ENCODE measurements at regions not wholly inside any gene's neighbourhood (a gene's known extent, or its start where the extent isn't known, plus 50 kb on each side); places are given as distances from the start of the nearest gene placed in this dataset.
"Not testable (repeated sequence)": the region's sequence is repeated elsewhere in the genome, so short reads cannot be mapped to it uniquely, and the experiment has no call there.

DNA sequence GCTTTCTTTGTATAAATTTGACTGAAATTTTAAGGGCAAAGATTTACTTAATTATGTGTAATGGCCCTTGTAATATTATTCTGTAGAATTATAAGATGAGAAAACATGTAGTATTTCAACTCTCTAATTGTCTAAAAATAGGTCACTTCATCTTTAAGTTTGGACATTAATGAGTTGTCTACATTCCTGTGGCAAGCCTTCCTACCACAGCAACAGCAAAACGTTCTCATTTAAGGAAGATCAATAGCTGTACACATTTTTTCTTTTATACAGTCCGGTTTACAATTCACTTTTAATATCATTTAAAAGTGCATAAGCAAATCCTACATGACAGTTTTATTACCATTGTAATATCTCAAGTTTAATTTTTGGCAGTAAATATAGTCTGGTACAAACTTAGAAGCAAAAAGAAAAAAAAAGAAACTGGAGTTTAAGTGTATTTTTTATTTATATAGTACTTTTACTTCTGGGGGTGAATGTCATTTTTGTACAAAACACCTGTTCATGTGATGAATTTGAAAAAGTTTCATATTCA is 501.8 kb downstream of the ZPLD1 start:
- DNase-seq: no peak

DNA sequence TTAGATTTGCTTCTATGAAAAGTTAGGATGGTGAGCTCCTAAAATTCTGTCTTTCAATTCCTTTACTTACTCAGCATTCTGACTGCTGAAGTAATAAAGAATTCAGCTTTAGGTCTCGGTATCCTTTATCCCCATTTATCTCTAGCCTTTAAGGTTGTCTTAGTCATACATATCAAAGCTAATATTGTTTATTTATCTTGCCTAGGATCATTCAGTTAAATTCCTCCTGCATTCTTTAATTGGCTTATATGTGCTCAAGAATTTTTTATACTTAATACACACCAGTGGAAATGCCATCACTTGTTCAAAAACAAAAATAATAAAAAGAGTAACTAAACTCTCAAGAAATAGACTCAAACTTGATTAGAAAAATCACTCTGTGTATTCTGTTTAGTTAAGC is 507.0 kb downstream of the ZPLD1 start:
- DNase-seq: no peak

DNA sequence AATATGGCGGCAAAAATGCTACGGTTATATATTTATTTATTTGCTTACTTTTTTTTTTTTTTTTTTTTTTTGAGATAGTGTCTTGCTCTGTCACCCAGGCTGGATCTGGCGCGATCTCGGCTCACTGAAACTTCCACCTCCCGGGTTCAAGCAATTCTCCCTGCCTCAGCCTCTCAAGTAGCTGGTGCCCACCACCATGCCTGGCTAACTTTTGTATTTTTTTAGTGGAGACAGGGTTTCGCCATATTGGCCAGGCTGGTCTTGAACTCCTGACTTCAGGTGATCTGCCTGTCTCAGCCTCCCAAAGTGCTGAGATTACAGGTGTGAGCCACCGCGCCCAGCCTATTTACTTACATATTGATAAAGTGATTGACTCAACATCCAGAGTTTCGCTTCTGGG is 511.6 kb downstream of the ZPLD1 start:
- not testable (repeated sequence) for DNase-seq

DNA sequence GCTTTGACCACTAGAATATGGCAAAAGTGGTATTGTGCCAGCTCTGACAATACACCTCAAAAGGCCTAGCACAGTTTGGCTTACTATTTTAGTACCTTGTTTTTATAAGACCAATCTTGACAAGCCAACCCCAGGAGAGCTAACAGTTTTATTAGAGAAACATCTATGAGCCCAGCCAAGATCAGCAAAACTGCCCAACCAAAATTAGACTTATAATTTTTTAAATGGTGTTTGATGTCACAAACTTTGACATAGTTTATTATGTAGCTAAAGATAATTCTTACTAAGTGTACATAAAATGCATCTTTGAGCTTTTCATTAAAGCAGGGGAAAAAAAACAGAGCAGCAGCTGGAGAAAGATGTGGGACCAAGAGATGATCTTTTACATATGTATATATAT is 537.5 kb downstream of the ZPLD1 start:
- no peak for DNase-seq

DNA sequence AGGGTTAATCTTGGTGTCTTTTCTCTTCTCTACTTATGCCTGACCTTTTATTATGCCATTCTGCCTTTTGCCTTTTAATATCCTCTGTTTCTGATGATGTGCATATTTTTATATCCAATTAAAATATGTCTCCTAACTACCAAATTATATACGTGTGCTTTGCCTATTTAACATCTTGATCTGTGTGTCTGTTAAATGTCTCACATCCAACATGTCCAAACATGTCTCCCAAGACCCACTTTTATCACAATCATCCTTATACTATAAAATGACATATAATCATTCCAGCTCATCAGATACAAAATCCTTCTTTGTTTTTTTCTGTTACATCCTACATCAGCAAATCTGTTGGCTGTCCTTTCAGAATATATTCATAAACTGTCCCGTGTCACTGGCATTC is 539.5 kb downstream of the ZPLD1 start:
- no peak for DNase-seq

DNA sequence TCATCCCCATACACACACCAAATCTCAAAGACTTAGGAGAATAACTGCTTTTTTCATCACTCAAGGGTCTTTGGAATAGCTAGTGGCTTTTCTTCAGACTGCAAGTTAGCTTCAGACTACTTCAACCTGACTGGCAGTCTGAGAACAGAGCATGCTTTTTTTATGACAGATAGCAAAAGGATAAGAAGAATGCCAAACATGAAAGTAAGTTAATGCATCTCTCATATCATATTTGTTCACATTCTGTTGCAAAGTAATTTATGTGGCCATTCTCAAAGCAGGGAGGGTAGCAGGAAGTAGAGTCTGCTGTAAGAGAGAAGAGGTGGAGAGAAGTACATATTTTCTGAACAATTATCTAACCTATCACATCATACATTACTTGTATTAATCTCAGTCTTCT is 544.4 kb downstream of the ZPLD1 start:
- no peak for DNase-seq

DNA sequence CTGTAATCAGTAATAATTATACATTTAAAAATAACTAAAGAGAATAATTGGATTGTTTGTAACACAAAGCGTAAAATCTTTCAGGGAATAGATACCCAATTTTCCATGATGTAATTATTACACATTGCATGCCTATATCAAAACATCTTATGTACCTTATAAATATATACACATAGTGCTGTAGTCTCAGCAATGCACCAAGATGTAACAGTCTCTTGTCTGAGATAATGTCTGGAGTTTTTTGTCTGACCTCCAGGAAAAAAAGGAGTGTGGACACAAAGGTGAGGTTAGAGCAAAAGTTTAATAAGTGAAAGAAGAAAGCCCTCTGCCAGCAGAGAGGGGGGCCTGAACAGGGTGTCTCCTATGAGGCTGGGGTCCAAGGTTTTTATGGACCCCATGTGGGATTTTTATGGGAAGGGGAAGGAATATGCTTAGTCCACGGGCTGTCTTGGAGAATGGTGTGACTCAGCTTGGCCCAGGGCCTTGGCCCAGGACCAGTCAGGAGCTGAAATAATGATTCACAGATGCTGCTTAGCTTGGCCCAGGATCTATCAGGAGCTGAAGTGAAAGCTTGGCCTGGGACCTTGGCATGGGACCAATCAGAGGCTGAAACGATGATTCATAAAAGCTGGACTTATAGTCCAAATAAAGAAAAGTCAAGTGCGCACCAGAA is 545.0 kb downstream of the ZPLD1 start:
- no peak for DNase-seq

DNA sequence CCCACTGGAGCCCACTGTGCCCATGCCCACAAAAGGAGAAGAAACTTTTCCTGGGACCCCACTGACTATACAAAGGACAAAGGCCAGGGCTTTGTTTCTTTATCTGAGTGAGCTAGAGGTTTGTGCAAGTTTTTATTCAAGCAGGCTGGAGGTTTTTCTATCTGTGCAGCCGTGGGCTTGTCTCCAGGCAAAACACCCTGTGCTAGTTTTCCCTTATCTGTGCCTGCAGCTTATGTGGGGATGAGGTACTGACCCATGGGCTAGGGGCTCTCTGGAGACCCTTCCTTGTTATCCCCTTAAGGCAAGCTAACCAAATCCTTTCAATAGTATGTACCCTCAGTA is 545.5 kb downstream of the ZPLD1 start:
- DNase-seq: no peak

DNA sequence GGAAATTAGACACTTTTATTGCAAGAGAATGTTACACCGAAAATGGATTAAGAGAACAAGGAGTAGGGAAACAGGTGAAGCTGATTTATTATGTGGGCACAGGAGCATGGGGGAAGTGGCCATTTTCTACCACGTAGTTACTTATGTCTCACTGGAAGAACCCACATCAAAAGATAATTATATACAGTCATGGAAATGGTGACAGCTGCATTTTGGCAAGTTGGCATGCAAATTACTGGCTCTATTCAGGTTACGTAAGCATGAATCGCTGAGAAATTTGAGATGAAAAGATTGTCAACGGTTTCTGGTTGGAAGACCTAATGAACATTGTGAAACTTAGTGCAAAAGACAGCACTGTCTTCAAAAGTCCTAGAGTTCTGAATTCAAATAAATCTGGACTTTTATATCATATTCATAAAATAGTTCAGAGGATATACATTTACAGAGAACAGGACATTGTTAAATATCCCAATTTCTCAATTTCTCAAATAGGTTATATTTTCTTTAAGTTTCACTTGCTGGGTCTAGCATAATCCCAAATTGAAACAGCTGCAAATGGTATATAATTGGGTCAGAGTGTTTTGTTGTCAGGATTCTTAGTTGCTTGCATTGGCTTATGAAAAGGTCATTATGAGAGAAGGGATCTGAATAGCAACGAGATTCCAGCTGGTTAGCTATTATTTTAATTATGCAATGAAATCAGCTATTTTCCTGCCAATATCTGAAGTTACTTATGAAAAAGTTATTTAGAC is 567.8 kb downstream of the ZPLD1 start:
- no peak for DNase-seq

DNA sequence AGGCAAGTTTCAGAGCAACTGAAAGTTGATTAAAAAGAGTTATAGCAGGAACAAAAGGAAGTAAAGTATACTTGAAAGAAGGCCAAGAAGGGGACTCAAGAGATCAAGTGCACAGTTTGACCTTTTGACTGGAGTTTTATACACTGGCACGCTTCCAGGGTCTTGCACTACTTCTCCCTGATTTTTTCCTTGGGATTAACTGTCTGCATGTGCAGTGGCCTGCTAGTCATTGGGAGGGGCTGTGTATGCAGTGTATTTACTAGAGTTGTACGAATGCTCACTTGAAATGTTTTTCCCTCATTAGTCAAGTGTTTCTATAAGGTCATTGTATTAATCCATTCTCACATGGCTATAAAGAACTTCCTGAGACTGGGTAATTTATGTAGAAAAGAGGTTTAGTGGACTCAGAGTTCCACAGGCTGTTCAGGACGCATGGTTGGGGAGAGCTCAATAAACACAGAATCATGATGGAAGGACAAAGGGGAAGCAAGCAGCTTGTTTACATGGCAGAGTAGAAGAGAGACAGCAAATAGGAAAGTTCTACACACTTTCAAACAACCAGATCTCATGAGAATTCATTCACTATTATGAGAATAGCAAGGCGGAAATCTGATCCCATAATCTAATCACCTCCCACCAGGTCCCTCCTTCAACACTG is 571.8 kb downstream of the ZPLD1 start:
- no peak for DNase-seq

DNA sequence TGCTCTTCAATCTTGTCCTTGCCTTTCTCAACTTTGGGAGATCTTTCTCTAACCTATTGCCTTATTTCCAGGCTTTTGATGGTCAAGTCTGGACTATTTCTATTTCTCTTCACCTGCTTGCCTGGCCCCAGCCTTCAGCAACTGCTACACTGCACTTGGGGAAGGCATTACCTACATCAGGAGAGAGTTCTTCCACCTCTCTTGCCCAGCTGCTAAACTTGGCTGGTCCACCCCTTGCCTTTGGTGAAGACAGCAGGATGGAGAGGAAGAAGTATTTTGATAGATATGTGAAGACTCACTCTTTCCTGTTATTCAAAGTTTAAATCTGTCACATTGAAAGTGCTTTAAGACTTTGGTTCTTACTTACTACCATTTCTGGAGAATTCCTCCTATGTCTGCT is 574.8 kb downstream of the ZPLD1 start:
- no peak for DNase-seq

DNA sequence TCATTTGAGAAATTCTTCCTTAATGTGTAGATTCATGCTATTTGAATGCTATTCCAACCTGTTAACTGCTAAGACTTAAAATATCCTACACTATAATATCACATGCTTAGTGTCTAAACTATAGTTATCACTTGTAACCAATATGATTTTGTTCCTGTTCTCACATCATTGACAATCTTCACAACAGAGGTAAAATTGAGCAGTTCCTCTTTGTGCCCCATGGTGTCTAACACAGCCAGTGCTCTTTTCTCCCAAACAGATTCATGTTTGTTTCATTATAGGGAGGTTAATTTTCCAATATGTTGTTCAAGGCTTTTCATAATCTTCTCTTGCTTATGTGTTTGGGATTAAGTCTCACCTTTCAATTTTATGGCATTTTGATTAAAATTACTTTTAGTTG is 591.1 kb downstream of the ZPLD1 start:
- DNase-seq: no peak

DNA sequence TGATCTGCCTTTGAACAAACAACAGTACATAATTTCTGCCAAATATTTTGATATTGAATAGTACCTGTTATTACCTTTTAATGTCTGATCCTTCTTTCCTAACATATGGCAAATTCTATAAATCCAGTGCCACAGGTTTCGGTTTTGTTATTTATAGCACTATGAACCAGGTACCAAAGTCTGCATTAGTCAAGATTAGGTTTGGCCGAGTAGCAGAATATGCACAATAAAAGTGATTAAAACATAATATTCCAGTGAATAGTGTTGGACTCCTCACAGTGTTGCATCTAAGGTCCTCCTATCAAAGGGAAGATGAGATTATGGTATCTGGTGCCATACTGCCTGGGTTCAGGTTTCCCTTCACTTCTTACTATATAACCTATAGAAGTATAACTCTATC is 599.0 kb downstream of the ZPLD1 start:
- no peak for DNase-seq

DNA sequence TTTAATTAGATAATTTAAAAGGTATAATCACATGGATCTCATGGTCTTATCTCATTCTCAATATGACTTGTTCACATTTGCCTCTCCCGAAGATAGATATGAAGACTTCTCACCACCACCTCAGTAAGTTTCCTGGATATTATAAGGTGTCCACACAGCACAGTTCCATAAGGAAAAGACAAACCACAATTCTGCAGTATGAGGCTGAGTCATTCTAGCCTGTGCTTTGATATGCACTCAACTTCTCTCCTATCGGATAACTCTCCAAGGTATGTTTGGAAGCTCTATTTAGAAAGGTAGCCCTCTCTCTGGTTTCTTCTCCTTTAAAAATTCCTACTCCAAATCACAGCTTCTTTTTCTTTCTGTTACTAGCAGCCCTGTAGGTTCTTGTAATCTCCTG is 612.8 kb downstream of the ZPLD1 start:
- DNase-seq: no peak

DNA sequence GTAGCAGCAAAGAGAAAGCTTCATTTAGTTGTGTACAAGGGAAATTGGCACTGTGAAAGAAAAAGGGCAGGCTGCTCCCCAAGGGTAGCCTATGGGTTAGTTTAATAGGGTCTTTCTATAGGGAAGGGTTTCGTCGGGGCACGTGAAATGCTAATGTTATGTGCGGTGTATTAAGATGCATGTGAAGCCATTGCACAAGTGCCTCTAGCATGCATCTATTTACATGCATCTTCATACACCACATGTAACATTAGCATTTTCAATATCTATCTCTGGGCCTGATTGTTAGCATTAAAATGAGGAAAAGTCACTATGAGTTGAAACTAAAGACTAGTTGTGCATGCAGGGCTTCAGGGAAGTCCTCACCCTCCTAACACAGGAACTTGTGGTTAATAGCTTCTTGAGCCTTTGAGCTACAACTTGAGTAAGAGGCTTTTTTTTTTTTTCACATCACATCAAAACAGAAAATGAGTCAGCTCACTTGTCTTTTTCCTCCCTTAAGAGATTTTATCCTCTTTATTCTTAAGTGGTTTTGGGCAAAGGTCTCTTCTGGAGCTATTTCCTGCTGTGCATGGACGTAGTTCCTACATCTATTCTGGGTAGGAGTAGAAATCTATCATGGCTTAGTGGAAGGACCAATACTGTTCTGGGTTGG is 613.4 kb downstream of the ZPLD1 start:
- peak; percentile 8 for DNase-seq

DNA sequence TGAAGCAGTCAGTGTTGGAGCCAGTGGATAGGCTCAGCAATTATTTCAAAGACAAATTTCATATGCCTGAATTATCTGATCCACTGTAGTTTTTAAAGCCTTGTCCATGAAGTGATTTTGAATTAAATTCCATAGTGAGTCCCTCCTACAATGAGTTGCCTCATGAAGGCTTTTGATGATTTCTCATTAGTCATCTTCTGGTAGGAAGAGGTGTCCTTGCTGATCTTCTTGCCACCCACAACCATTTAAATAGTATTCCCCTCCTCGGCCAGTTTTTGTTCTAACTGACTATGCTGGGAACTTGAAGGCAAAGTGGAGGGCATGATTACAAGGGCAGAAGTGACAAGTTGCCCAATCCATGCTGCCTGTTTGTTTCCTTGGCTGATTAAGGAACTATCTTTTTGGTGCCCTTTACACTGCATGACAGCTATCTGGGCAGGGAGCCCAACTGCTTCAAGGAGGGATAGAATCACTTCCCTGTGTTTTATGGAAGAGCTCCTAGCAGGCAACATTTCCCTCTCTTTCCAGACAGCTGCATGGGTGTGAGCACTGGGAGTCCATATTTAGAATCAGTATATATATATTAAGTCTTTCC is 617.5 kb downstream of the ZPLD1 start:
- no peak for DNase-seq

DNA sequence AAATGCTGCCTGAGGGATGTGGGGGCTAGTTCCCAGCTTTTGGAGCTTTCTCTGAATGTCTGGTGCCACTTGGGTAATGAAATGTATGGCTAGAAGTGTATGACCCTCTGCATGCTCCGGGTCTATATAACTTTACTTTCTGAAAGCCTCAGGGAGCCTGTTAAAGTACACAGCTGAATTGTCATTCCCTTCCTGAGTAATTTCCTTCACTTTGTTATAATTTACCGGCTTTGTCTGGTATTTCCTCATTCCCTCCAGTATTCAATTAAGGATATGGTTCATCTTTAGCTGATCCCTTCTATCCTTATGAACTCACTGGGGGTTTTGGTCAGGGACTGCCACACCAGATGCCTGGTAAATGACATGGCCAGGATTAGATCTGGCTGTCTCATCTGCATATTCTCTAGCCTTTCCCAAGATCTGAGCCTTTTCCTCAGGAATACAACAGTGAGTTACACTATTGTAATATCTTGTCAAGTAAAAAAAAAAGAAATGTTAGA is 620.3 kb downstream of the ZPLD1 start:
- no peak for DNase-seq

DNA sequence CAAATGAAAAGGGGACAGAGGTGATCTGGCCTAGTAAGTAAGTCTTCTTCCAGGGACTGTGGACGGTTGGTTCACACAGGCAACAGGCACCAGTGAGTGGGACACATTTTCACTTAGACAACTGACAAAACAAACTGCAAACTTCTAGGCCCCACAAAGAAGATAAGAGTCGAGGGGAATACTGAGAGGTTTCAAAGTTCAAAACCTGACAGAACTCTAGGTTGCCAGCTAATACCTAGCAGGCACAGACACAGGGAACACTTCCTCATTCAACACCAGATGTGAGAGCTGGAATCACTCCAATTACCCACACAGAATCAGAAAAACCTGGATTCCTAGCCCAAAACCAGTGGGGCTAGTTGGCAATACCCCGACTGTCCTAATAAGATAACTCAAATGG is 621.7 kb downstream of the ZPLD1 start:
- DNase-seq: no peak

DNA sequence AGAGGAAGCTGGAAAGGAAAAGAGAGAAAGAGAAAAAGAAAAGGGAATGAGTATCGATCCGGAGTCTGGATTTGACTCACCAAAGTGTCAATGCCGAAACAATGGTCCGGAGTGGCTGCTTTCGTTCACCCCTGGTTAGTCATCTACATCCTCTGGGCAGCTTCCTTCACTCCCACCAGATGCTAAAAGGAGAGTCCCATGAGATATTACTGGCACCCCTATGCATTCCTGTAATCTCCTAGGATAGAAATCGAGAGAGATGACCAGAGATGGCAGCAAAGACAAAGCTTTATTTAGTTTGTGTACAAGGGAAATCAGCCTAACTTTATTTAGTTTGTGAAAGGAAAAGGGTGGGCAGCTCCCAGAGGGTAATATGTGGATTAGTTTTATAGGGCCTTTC is 622.2 kb downstream of the ZPLD1 start:
- DNase-seq: no peak

DNA sequence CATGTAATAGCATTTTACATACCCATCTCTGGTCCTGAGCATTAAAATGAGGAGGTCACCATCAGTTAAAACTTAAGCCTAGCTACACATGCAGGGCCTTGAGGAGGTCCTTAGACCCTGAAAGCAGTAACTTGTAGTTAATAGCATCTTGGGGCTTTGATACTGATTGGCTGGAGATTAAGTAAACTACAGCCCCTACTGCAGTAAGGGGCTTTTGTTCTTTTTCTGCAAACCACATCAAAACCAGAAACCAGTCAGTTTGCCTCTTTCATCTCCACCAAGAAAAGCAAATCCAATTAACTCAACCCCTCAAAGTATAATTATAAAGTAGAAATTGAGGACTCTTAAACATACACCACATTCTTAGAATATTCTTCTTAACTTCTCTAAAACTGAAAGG is 622.7 kb downstream of the ZPLD1 start:
- no peak for DNase-seq

DNA sequence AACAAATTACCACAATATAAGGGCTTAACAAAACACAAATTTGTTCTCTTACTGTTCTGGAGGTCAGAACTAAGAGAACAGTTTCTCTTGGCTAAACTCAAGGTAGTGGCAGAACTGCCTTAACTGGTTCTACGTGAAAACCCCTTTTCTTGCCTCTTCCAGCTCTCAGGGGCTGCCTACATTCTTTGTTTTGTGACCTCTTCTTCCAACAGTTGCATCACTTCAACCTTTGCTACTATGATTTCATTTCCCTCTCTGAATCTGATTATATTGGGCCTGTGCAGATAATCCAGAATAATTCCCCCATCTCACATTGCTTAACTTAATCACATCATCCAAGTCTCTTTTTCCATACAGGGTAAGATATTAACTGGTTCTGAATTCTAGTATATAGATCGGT is 624.6 kb downstream of the ZPLD1 start:
- DNase-seq: no peak

DNA sequence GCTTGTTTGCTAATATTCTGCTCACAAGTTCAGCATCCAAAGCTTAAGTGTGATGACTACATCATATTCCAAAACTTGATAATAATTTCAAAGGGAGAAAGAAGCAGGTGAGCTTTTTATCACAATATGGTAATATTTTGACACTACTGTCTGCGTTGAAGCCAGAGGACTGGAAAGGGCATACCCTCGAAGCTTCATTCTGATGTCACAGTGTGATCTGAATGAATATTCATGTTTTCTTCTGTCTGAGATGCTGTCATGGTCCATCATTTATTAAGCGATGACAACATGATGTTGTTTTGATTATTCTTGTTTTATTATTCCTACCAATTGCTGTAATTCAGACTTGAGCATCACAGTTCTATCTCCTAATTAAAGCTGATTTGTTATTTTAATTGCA is 625.4 kb downstream of the ZPLD1 start:
- no peak for DNase-seq

DNA sequence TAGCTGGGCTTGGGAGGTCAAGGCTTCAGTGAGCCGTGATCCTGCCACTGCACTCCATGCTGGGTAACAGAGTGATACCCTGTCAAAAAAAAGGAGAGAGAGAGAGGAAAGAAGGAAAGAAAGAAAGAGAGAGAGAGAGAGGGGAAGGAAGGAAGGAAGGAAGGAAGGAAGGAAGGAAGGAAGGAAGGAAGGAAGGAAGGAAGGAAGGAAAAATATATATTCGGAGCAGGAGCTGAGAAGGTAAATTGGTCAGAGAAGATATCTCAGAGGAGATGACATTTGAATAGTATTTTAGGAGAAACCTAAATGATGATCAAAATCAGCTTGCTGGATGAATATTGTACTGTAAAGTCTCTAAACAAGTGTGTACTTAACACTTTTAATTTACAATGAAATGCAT is 633.1 kb downstream of the ZPLD1 start:
- no peak for DNase-seq
